HCT116 (cell line): ENCODE measurements at regions not wholly inside any gene's neighbourhood (a gene's known extent, or its start where the extent isn't known, plus 50 kb on each side); places are given as distances from the start of the nearest gene placed in this dataset.
"Not testable (repeated sequence)": the region's sequence is repeated elsewhere in the genome, so short reads cannot be mapped to it uniquely, and the experiment has no call there.

Experiments
- ATAC-seq: fragments of 200-7000 bp; cut with Tn5 transposase; 2 replicates; pipeline ENCODE4 v1.9.1; 2020; ENCODE audit warnings: mild to moderate bottlenecking, moderate library complexity
- BruUV-seq: library from RNA; stranded (reverse); fragments of 400-500 nt; replicated peaks from 2 replicates; lab custom pipeline; 2021; lab: Mats Ljungman, UMichigan
- CTCF ChIA-PET: fragments of 300-600 bp; sonication (Branson Sonifier 250); formaldehyde crosslinking; loops from one replicate; lab custom pipeline; 2021; ENCODE audit warnings: antibody characterized with exemption; lab: Charles Lee
- POLR2A ChIA-PET: fragments of 300-600, 350-600 bp; sonication (Branson Sonifier 250); formaldehyde crosslinking; loops from one replicate; lab custom pipeline; 2021; ENCODE audit warnings: antibody characterized with exemption; lab: Charles Lee
- RAD21 ChIA-PET, 2 experiments: fragments of 300-600 bp; sonication (Branson Sonifier 250); formaldehyde crosslinking; loops; one replicate each; lab custom pipeline; 2023; ENCODE audit warnings: low total read pairs in 2 of 2; ENCODE audit not compliant: uncharacterized antibody in 2 of 2, unreplicated experiment in 2 of 2, low non-redundant PET in 1 of 2; lab: Charles Lee
- DNase-seq: peaks from one replicate; pipeline ENCODE4 v3.0.0-alpha.2; 2010; ENCODE audit warnings: low read depth, low spot score
- H2AFZ ChIP-seq: fragments of 200-600 bp; shearing (Covaris generic), sonication (generic); 2 replicates; pipeline ENCODE4 v1.6.1; 2017; ENCODE audit warnings: low read depth, mixed run types, mixed read lengths, antibody characterized with exemption, low read length; ENCODE audit not compliant: poor library complexity, severe bottlenecking
- H3K27ac ChIP-seq: 2 replicates; pipeline ENCODE4 v1.5.1; 2012; ENCODE audit warnings: low read depth, low read length
- H3K27me3 ChIP-seq: fragments of 200-600 bp; sonication (generic); 2 replicates; pipeline ENCODE4 v1.6.1; 2016; ENCODE audit warnings: mixed run types, low read length, mixed read lengths; ENCODE audit not compliant: insufficient read depth
- H3K36me3 ChIP-seq, 2 experiments: fragments of 200-500 bp in 1 of 2; fragments of 200-600 bp in 1 of 2; sonication (Bioruptor generic) in 1 of 2; sonication (generic) in 1 of 2; 2 replicates each; pipeline versions ENCODE4 v1.5.1 to v1.6.1; 2014 to 2016; ENCODE audit warnings: low read length in 2 of 2, inconsistent platforms in 1 of 2, mixed read lengths in 1 of 2, mixed run types in 1 of 2; ENCODE audit not compliant: insufficient read depth in 2 of 2, control insufficient read depth in 1 of 2
- H3K4me1 ChIP-seq, 2 experiments: fragments of 200-600 bp in 1 of 2; sonication (generic) in 1 of 2; 2 replicates each; pipeline versions ENCODE4 v1.5.1 to v1.6.1; 2012 to 2017; ENCODE audit warnings: low read length in 2 of 2, inconsistent platforms in 1 of 2, mild to moderate bottlenecking in 1 of 2, mixed read lengths in 1 of 2, mixed run types in 1 of 2, moderate library complexity in 1 of 2; ENCODE audit not compliant: insufficient read depth in 2 of 2, control insufficient read depth in 1 of 2
- H3K4me2 ChIP-seq: fragments of 200-600 bp; sonication (generic); 2 replicates; pipeline ENCODE4 v1.6.1; 2017; ENCODE audit warnings: mixed run types, low read length, mixed read lengths
- H3K4me3 ChIP-seq, 2 experiments: fragments of 200-600 bp in 1 of 2; sonication (generic) in 1 of 2; replicated peaks in 1 of 2; 2 replicates each; pipeline ENCODE4 v1.5.1; 2011 to 2016; ENCODE audit warnings: low read length in 2 of 2, control low read depth in 1 of 2, low read depth in 1 of 2, mild to moderate bottlenecking in 1 of 2, mixed read lengths in 1 of 2, mixed run types in 1 of 2
- H3K79me2 ChIP-seq: fragments of 200-600 bp; sonication (generic); 2 replicates; pipeline ENCODE4 v1.6.1; 2017; ENCODE audit warnings: mild to moderate bottlenecking, mixed run types, low read length, moderate library complexity, mixed read lengths; ENCODE audit not compliant: insufficient read depth
- H3K9ac ChIP-seq: fragments of 200-600 bp; sonication (generic); 2 replicates; pipeline ENCODE4 v1.6.1; 2016; ENCODE audit warnings: low read length, mixed read lengths
- H3K9me2 ChIP-seq: fragments of 200-600 bp; sonication (generic), shearing (Covaris generic); 2 replicates; pipeline ENCODE4 v1.6.1; 2017; ENCODE audit warnings: mixed run types, mild to moderate bottlenecking, moderate library complexity; ENCODE audit not compliant: insufficient read depth
- H3K9me3 ChIP-seq, 2 experiments: fragments of 200-500 bp in 1 of 2; fragments of 200-600 bp in 1 of 2; sonication (Bioruptor generic) in 1 of 2; sonication (generic) in 1 of 2; 2 replicates each; pipeline ENCODE4 v1.6.1; 2014 to 2017; ENCODE audit warnings: low read length in 2 of 2, mixed read lengths in 2 of 2, inconsistent platforms in 1 of 2, low read depth in 1 of 2, mild to moderate bottlenecking in 1 of 2, mixed run types in 1 of 2, moderate library complexity in 1 of 2; ENCODE audit not compliant: control insufficient read depth in 1 of 2, insufficient read depth in 1 of 2
- H4K20me1 ChIP-seq: fragments of 200-600 bp; sonication (generic), shearing (Covaris generic); 2 replicates; pipeline ENCODE4 v1.6.1; 2017; ENCODE audit warnings: mixed run types, mild to moderate bottlenecking, moderate library complexity; ENCODE audit not compliant: insufficient read depth
- EZH2 ChIP-seq: fragments of 200-600 bp; sonication (generic); IDR thresholded peaks from 2 replicates; pipeline ENCODE4 v1.6.1; 2017; ENCODE audit warnings: antibody characterized with exemption, mixed run types
- MAX ChIP-seq: IDR thresholded peaks from 2 replicates; pipeline ENCODE4 v1.6.1; 2012
- POLR2A ChIP-seq: IDR thresholded peaks from 2 replicates; pipeline ENCODE4 v1.7.0; 2011; ENCODE audit warnings: borderline replicate concordance; ENCODE audit not compliant: insufficient read depth, insufficient read length; ENCODE audit errors: extremely low read depth
- SIN3A ChIP-seq: IDR thresholded peaks from 2 replicates; pipeline ENCODE4 v1.6.1; 2012; ENCODE audit warnings: low read depth
- SP1 ChIP-seq: IDR thresholded peaks from 2 replicates; pipeline ENCODE4 v1.6.1; 2012; ENCODE audit warnings: low read depth
- YY1 ChIP-seq: IDR thresholded peaks from 2 replicates; pipeline ENCODE4 v1.6.1; 2011; ENCODE audit warnings: low read length, low read depth, moderate library complexity, mild to moderate bottlenecking; ENCODE audit not compliant: insufficient replicate concordance; ENCODE audit errors: extremely low read depth
- intact Hi-C: fragments of 100-400 bp; cut with micrococcal nuclease; formaldehyde crosslinking; loops from 2 replicates; pipeline ENCODE4 v1.10.0; 2022

- CTCF ChIA-PET, H3K79me2 ChIP-seq, H3K4me1 ChIP-seq: not testable (repeated sequence)
Observed at GRCh38 chr9:7552706-7553105, 246.9 kb downstream of the DMAC1 start.

GRCh38 chr9:7549249-7549648 lies 250.3 kb downstream of the DMAC1 start:
- no peaks in the 10 kb centered on the region for H3K4me1 ChIP-seq
- H3K9me2 ChIP-seq, result no peaks in the 10 kb centered on the region
- ATAC-seq, result no peak
- TF ChIP-seq SIN3A, result no peak
- no peak for TF ChIP-seq YY1
- no peak for TF ChIP-seq MAX
- no peak for TF ChIP-seq SP1
- no peak for TF ChIP-seq POLR2A
- no peak for TF ChIP-seq EZH2
- no peak overlapping the region for H2AFZ ChIP-seq
- RAD21 ChIA-PET, result no interaction called here
- intact Hi-C loops, result no loop called here
- no peaks in the 10 kb centered on the region for H4K20me1 ChIP-seq
- H3K27ac ChIP-seq, result no peak overlapping the region
- H3K4me3 ChIP-seq, result no peak overlapping the region
- H3K36me3 ChIP-seq, result no peaks in the 10 kb centered on the region
- no peak for DNase-seq
- CTCF ChIA-PET, result no interaction called here
- BruUV-seq, result no TSS peak
- no peaks in the 10 kb centered on the region for H3K79me2 ChIP-seq
- POLR2A ChIA-PET, result no interaction called here
- no peak overlapping the region for H3K4me2 ChIP-seq
- H3K9ac ChIP-seq, result no peak overlapping the region
- no peaks in the 10 kb centered on the region for H3K27me3 ChIP-seq
- H3K9me3 ChIP-seq, result no peaks in the 10 kb centered on the region

More at GRCh38 chr9:7552706-7553105, 246.9 kb downstream of the DMAC1 start:
- H3K36me3 ChIP-seq, ATAC-seq, RAD21 ChIA-PET, POLR2A ChIA-PET, H3K9me3 ChIP-seq, H3K4me3 ChIP-seq, H4K20me1 ChIP-seq, H2AFZ ChIP-seq, BruUV-seq, intact Hi-C loops, DNase-seq, H3K4me2 ChIP-seq, H3K27ac ChIP-seq, H3K9ac ChIP-seq, H3K27me3 ChIP-seq, H3K9me2 ChIP-seq: not testable (repeated sequence)
